SK-N-SH (cell line): ENCODE measurements at regions not wholly inside any gene's neighbourhood (a gene's known extent, or its start where the extent isn't known, plus 50 kb on each side); places are given as distances from the start of the nearest gene placed in this dataset.

Experiments used
- CTCF ChIA-PET: fragments of 300-600, 350-600 bp; formaldehyde crosslinking; extraction: SDS; loops from one replicate; lab custom pipeline; 2021; lab: Yijun Ruan, JAX
- POLR2A ChIA-PET: fragments of 350-600 bp; sonication (Branson Sonifier 250); formaldehyde crosslinking; extraction: SDS; loops from one replicate; lab custom pipeline; 2020; ENCODE audit warnings: antibody characterized with exemption, inconsistent platforms; lab: Yijun Ruan, JAX
- DNase-seq: peaks from one replicate; pipeline ENCODE4 v3.0.0; 2012
- H2AFZ ChIP-seq: fragments of 200-600 bp; sonication (generic); 2 replicates; pipeline ENCODE4 v1.8.1; 2016; ENCODE audit warnings: antibody characterized with exemption, mild to moderate bottlenecking, low read depth
- H3F3A ChIP-seq: fragments of 200-600 bp; sonication (generic); replicated peaks from 2 replicates; pipeline ENCODE3; 2016; ENCODE audit warnings: antibody characterized with exemption, mild to moderate bottlenecking; ENCODE audit not compliant: insufficient read depth
- H3K27ac ChIP-seq, 2 experiments: fragments of 200-500 bp in 1 of 2; fragments of 200-600 bp in 1 of 2; sonication (Bioruptor generic) in 1 of 2; sonication (generic), shearing (Covaris generic) in 1 of 2; 2 replicates each; pipeline versions ENCODE4 v1.5.1 to v1.6.1; 2014 to 2016; ENCODE audit warnings: low read depth in 2 of 2, inconsistent platforms in 1 of 2, low read length in 1 of 2, mild to moderate bottlenecking in 1 of 2, mixed read lengths in 1 of 2
- H3K27me3 ChIP-seq: fragments of 200-600 bp; sonication (generic), shearing (Covaris generic); 2 replicates; pipeline ENCODE4 v1.6.1; 2016; ENCODE audit warnings: mixed run types; ENCODE audit not compliant: insufficient read depth
- H3K36me3 ChIP-seq, 2 experiments: fragments of 200-500 bp in 1 of 2; fragments of 200-600 bp in 1 of 2; sonication (Bioruptor generic) in 1 of 2; sonication (generic) in 1 of 2; replicated peaks in 1 of 2; 2 replicates each; pipeline versions ENCODE3 to v1.5.1; 2014 to 2016; ENCODE audit warnings: low read length in 1 of 2, mild to moderate bottlenecking in 1 of 2; ENCODE audit not compliant: insufficient read depth in 2 of 2, control insufficient read depth in 1 of 2
- H3K4me1 ChIP-seq, 2 experiments: fragments of 200-500 bp in 1 of 2; fragments of 200-600 bp in 1 of 2; sonication (Bioruptor generic) in 1 of 2; sonication (generic), shearing (Covaris generic) in 1 of 2; 2 replicates each; pipeline versions ENCODE4 v1.5.1 to v1.6.1; 2014 to 2016; ENCODE audit warnings: low read depth in 1 of 2, low read length in 1 of 2, mixed run types in 1 of 2; ENCODE audit not compliant: insufficient read depth in 2 of 2, control insufficient read depth in 1 of 2
- H3K4me2 ChIP-seq: fragments of 200-600 bp; sonication (generic), shearing (Covaris generic); 2 replicates; pipeline ENCODE4 v1.6.1; 2017; ENCODE audit warnings: mixed run types
- H3K4me3 ChIP-seq, 2 experiments: fragments of 200-500 bp in 1 of 2; fragments of 200-600 bp in 1 of 2; sonication (Bioruptor generic) in 1 of 2; sonication (generic), shearing (Covaris generic) in 1 of 2; 2 replicates each; pipeline versions ENCODE4 v1.5.1 to v1.8.1; 2014 to 2016; ENCODE audit warnings: low read depth in 2 of 2, inconsistent platforms in 1 of 2, low read length in 1 of 2, mild to moderate bottlenecking in 1 of 2, mixed read lengths in 1 of 2, moderate library complexity in 1 of 2
- H3K79me2 ChIP-seq: fragments of 200-600 bp; sonication (generic); 2 replicates; pipeline ENCODE4 v1.8.1; 2017; ENCODE audit warnings: mild to moderate bottlenecking; ENCODE audit not compliant: insufficient read depth
- H3K9ac ChIP-seq: fragments of 200-600 bp; sonication (generic); 2 replicates; pipeline ENCODE4 v1.6.1; 2017; ENCODE audit warnings: mixed run types
- H3K9me2 ChIP-seq: fragments of 200-600 bp; sonication (generic); 2 replicates; pipeline ENCODE4 v1.6.1; 2017; ENCODE audit warnings: mixed run types
- H3K9me3 ChIP-seq: fragments of 200-600 bp; sonication (generic); 2 replicates; pipeline ENCODE4 v1.6.1; 2017; ENCODE audit warnings: mixed run types, mild to moderate bottlenecking, moderate library complexity
- H4K20me1 ChIP-seq: fragments of 200-600 bp; sonication (generic); 2 replicates; pipeline ENCODE4 v1.6.1; 2017; ENCODE audit warnings: mild to moderate bottlenecking, mixed run types; ENCODE audit not compliant: insufficient read depth
- CTCF ChIP-seq: fragments of 200-600 bp; sonication (generic); IDR thresholded peaks from 2 replicates; pipeline ENCODE4 v1.6.1; 2017; ENCODE audit warnings: antibody characterized with exemption, mild to moderate bottlenecking, moderate library complexity
- ELF1 ChIP-seq: IDR thresholded peaks from 2 replicates; pipeline ENCODE4 v1.4.0; 2012
- FOSL2 ChIP-seq: IDR thresholded peaks from 2 replicates; pipeline ENCODE4 v1.4.0; 2012; ENCODE audit warnings: low read depth, mild to moderate bottlenecking, moderate library complexity, borderline replicate concordance
- GATA2 ChIP-seq: sonication (generic); formaldehyde crosslinking; IDR thresholded peaks from 2 replicates; pipeline ENCODE4 v1.5.0; 2020; ENCODE audit warnings: mild to moderate bottlenecking, missing genetic modification reagents
- JUND ChIP-seq: IDR thresholded peaks from 2 replicates; pipeline ENCODE4 v1.4.0; 2012
- MXI1 ChIP-seq: IDR thresholded peaks from 2 replicates; pipeline ENCODE4 v1.6.1; 2012; ENCODE audit warnings: mild to moderate bottlenecking, low read depth, low read length, improper control_type of control experiment
- NRF1 ChIP-seq: IDR thresholded peaks from 2 replicates; pipeline ENCODE4 v1.6.1; 2012; ENCODE audit warnings: low read depth, mild to moderate bottlenecking, low read length
- PBX3 ChIP-seq: IDR thresholded peaks from 2 replicates; pipeline ENCODE4; 2012
- POLR2AphosphoS5 ChIP-seq: IDR thresholded peaks from 2 replicates; pipeline ENCODE4 v1.6.1; 2012; ENCODE audit warnings: low read depth, low read length
- RCOR1 ChIP-seq: fragments of 150-350 bp; IDR thresholded peaks from 2 replicates; pipeline ENCODE4 v1.6.1; 2017; ENCODE audit warnings: antibody characterized with exemption, low read length
- REST ChIP-seq: IDR thresholded peaks from 2 replicates; pipeline ENCODE4 v1.6.1; 2012; ENCODE audit warnings: mild to moderate bottlenecking, low read depth, low read length, moderate library complexity
- RFX5 ChIP-seq: IDR thresholded peaks from 2 replicates; pipeline ENCODE4 v1.6.1; 2012; ENCODE audit warnings: mild to moderate bottlenecking, improper control_type of control experiment, low read length
- RXRA ChIP-seq: IDR thresholded peaks from 2 replicates; pipeline ENCODE4 v1.4.0; 2012; ENCODE audit warnings: low read depth, mild to moderate bottlenecking, borderline replicate concordance
- USF1 ChIP-seq: IDR thresholded peaks from 2 replicates; pipeline ENCODE4 v1.4.0; 2012; ENCODE audit warnings: low read depth, borderline replicate concordance
- ZBTB33 ChIP-seq: IDR thresholded peaks from 2 replicates; pipeline ENCODE4 v1.4.0; 2012; ENCODE audit warnings: low read depth, borderline replicate concordance
- WGBS: methylation state at CpG from one replicate; pipeline ENCODE4 v1.1.6; 2017; ENCODE audit warnings: low lambda C conversion rate; 5-methylcytosine and 5-hydroxymethylcytosine counted together

GRCh38 chr2:109062859-109063700, 65.9 kb upstream of the SH3RF3 start:
- Histone ChIP-seq H3K4me2 (no peak overlapping the region), H2AFZ (no peak overlapping the region), H3K4me1 (peaks cover 0 to 9% of the 10 kb centered on the region in 2 experiments; a peak in 1 of 4 replicates), H3K27ac (no peak overlapping the region), H3F3A (no peaks in the 10 kb centered on the region), H3K79me2 (no peaks in the 10 kb centered on the region), H3K9ac (no peak overlapping the region), H3K9me2 (no peaks in the 10 kb centered on the region), H3K4me3 (no peak overlapping the region), H3K27me3 (no peaks in the 10 kb centered on the region; the same call in 1 of the 2 replicates), H3K36me3 (no peaks in the 10 kb centered on the region), H4K20me1 (no peaks in the 10 kb centered on the region), H3K9me3 (no peaks in the 10 kb centered on the region)
- ChIA-PET CTCF (interaction anchor here (1.1 to 1.4 kb wide), 2 partner anchors 15 to 61 kb away, joined by 3 read pairs; no protein-coding TSS in a partner anchor), POLR2A (no interaction called here)
- 65% methylated on average over 15 of the region's 19 CpGs for WGBS
- TF ChIP-seq USF1: no peak
- DNase-seq: no peak

GRCh38 chr2:109062145-109062858, 66.7 kb upstream of the SH3RF3 start:
- Histone ChIP-seq H3K9me2 (no peaks in the 10 kb centered on the region), H3K4me3 (no peak overlapping the region), H2AFZ (no peak overlapping the region), H3K9me3 (no peaks in the 10 kb centered on the region), H3K27ac (no peak overlapping the region), H3K36me3 (no peaks in the 10 kb centered on the region), H3K9ac (no peak overlapping the region), H3K4me2 (no peak overlapping the region), H3K4me1 (peaks cover 0 to 14% of the 10 kb centered on the region in 2 experiments; a peak in 1 of 4 replicates), H3F3A (no peaks in the 10 kb centered on the region), H3K79me2 (no peaks in the 10 kb centered on the region), H4K20me1 (no peaks in the 10 kb centered on the region), H3K27me3 (no peaks in the 10 kb centered on the region; the same call in 1 of the 2 replicates)
- ChIA-PET POLR2A (no interaction called here), CTCF (interaction anchor here (1.0 to 1.4 kb wide), 2 partner anchors 14 to 131 kb away, joined by 3 read pairs; no protein-coding TSS in a partner anchor)
- no peak for DNase-seq
- 52% methylated on average over 6 of the region's 7 CpGs for WGBS
- TF ChIP-seq JUND (no peak), MXI1 (no peak), FOSL2 (no peak), NRF1 (no peak), ZBTB33 (no peak), RFX5 (no peak), CTCF (no peak), ELF1 (no peak), RCOR1 (no peak), PBX3 (no peak), RXRA (no peak), REST (no peak), GATA2 (CRISPR knock-in tag) (no peak), POLR2AphosphoS5 (no peak)
